Upper lobe of right lung (tissue), 1 donor: ENCODE measurements at regions not wholly inside any gene's neighbourhood (a gene's known extent, or its start where the extent isn't known, plus 50 kb on each side); places are given as distances from the start of the nearest gene placed in this dataset.

Experiments
- ATAC-seq: fragments of 200-7000 bp; cut with Tn5 transposase; one replicate; pipeline ENCODE4 v1.9.1; 2020; ENCODE audit warnings: mild to moderate bottlenecking, moderate library complexity
- DNase-seq: peaks from one replicate; pipeline ENCODE4 v3.0.0-alpha.2; 2020
- H3K27ac ChIP-seq: fragments of 200-600 bp; one replicate; pipeline ENCODE4 v1.8.0; 2022
- H3K27me3 ChIP-seq: fragments of 200-600 bp; one replicate; pipeline ENCODE4 v1.8.0; 2022; ENCODE audit warnings: mild to moderate bottlenecking
- H3K36me3 ChIP-seq: fragments of 200-600 bp; one replicate; pipeline ENCODE4 v1.8.0; 2022
- H3K4me1 ChIP-seq: fragments of 200-600 bp; one replicate; pipeline ENCODE4 v1.8.0; 2022
- H3K4me3 ChIP-seq: fragments of 200-600 bp; one replicate; pipeline ENCODE4 v1.8.0; 2022; ENCODE audit warnings: mild to moderate bottlenecking
- H3K9me3 ChIP-seq: fragments of 200-600 bp; one replicate; pipeline ENCODE4 v1.8.0; 2022
- intact Hi-C: fragments of 100-400 bp; cut with DNase I; formaldehyde crosslinking; loops from one replicate; pipeline ENCODE4 v1.11.0; 2022
- TF ChIP-seq, protein P1 (sequence below): fragments of 200-600 bp; IDR thresholded peaks from one replicate; pipeline ENCODE4 v1.8.0; 2022; ENCODE audit warnings: antibody characterized with exemption
- donor health status: DM: no; HTN: yes; CAD: no; lungs with severe emphysema.

DNA sequence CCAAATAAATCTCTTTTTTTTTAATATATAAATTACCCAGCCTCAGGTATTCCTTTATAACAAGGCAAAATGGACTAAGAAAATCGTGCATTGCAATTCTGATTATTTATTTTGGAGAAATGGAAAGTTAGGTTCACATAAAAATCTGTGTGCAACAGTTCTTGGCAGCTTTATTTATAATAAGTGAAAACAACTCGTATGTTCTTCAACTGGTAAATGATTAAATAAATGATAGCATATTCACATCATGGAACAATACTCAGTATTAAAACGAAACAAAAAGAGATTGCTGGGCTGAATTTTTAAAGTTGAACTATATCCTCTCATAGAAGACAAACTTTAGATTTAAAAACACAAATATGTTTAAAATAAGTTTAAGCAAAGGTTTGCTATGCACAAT is 176.3 kb upstream of the ZNF385D start:
- no peak overlapping the region for H3K4me3 ChIP-seq
- no peak overlapping the region for H3K27ac ChIP-seq
- H3K27me3 ChIP-seq = no peaks in the 10 kb centered on the region
- H3K36me3 ChIP-seq = no peaks in the 10 kb centered on the region
- ATAC-seq = no peak
- no peaks in the 10 kb centered on the region for H3K4me1 ChIP-seq
- TF ChIP-seq, protein P1, sequence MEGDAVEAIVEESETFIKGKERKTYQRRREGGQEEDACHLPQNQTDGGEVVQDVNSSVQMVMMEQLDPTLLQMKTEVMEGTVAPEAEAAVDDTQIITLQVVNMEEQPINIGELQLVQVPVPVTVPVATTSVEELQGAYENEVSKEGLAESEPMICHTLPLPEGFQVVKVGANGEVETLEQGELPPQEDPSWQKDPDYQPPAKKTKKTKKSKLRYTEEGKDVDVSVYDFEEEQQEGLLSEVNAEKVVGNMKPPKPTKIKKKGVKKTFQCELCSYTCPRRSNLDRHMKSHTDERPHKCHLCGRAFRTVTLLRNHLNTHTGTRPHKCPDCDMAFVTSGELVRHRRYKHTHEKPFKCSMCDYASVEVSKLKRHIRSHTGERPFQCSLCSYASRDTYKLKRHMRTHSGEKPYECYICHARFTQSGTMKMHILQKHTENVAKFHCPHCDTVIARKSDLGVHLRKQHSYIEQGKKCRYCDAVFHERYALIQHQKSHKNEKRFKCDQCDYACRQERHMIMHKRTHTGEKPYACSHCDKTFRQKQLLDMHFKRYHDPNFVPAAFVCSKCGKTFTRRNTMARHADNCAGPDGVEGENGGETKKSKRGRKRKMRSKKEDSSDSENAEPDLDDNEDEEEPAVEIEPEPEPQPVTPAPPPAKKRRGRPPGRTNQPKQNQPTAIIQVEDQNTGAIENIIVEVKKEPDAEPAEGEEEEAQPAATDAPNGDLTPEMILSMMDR = no peak
- H3K9me3 ChIP-seq = no peaks in the 10 kb centered on the region
- intact Hi-C loops = no loop called here
- DNase-seq = no peak

DNA sequence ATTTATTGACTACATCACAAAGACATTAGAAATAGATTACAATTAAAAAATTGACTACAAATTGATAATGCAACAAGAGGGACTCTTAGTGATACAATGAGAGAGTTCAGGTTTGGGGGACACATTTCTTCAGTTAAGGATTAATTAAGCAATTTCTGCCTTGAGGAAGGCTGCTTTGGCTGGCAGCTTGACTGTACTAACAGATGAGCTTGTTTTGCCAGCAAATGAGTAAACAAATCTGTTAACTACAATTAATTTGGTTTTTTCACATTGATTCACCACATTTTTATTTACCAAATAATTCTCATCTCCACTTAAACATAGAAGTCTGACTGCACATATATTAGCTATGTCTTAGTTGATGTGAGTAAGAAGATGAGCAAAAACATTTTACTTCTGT is 183.6 kb upstream of the ZNF385D start:
- DNase-seq (no peak), ATAC-seq (no peak)
- intact Hi-C loops = no loop called here
- H3K27me3 ChIP-seq = no peaks in the 10 kb centered on the region
- H3K36me3 ChIP-seq = no peaks in the 10 kb centered on the region
- no peak overlapping the region for H3K4me3 ChIP-seq
- TF ChIP-seq, protein P1 = no peak
- H3K4me1 ChIP-seq = no peaks in the 10 kb centered on the region
- no peak overlapping the region for H3K27ac ChIP-seq
- no peaks in the 10 kb centered on the region for H3K9me3 ChIP-seq

DNA sequence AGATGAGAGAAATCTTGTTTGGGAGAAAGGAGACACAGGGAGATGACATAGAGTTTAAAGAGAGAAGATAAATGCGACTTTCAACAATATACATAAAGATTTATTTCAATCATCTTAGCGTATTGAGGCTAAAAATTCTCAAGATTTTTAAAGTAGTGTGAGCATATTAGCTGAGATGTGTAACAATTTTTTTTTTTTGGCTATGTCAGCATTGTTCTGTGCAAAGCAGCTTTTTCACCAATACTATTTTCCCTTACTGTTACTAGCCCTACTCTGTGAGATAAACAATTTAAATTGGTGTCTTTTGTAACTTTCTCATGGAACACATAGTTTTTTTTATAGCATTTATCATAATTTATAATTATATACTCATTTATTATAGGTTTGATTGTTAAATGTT is 185.2 kb upstream of the ZNF385D start:
- H3K9me3 ChIP-seq = no peaks in the 10 kb centered on the region
- no peaks in the 10 kb centered on the region for H3K27me3 ChIP-seq
- H3K27ac ChIP-seq = no peak overlapping the region
- TF ChIP-seq, protein P1 = no peak
- no peaks in the 10 kb centered on the region for H3K4me1 ChIP-seq
- H3K36me3 ChIP-seq = no peaks in the 10 kb centered on the region
- DNase-seq = no peak
- intact Hi-C loops = no loop called here
- H3K4me3 ChIP-seq = no peak overlapping the region
- ATAC-seq = no peak

DNA sequence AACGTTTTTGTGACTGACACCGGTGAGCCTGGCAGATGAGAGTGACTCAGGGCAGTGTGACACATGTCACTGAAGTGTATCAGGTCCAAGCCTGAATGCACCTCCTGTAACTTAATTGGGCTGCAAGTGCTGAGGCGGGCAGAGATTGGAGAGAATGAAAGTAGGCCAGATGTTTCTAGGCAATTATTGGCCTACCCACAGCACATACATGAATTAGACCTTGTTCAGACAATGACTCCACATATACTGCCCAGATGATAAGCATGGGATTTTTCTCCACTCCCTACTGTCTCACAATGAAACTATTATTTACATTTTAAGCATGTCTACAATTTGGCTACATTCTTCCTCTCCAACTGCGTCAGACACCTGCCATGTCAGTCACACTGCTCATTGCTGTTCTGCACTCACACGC is 187.3 kb upstream of the ZNF385D start:
- Histone ChIP-seq H3K36me3 (no peaks in the 10 kb centered on the region), H3K4me3 (no peak overlapping the region), H3K4me1 (no peaks in the 10 kb centered on the region), H3K9me3 (no peaks in the 10 kb centered on the region), H3K27ac (no peak overlapping the region), H3K27me3 (no peaks in the 10 kb centered on the region)
- intact Hi-C loops = no loop called here
- TF ChIP-seq, protein P1 = no peak
- ATAC-seq (no peak), DNase-seq (no peak)

DNA sequence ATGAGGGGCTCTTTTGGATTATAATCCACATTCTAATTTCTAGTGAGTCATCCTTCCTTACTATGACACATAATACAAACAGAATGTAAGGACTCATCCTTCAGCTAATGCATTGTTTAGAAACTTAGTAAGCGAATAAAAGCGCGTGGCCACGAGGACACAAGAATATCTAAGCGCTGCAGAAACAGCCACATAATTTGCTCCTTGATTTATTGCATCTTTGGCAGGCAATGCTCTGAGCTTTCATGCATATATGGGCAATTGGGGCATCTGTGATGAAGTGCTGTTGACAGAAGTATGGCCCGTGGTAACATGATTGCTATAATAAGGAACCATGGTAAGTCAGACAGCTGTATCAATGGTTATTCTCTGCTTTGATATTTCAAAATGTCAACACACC is 191.3 kb upstream of the ZNF385D start:
- ATAC-seq (no peak), DNase-seq (no peak)

DNA sequence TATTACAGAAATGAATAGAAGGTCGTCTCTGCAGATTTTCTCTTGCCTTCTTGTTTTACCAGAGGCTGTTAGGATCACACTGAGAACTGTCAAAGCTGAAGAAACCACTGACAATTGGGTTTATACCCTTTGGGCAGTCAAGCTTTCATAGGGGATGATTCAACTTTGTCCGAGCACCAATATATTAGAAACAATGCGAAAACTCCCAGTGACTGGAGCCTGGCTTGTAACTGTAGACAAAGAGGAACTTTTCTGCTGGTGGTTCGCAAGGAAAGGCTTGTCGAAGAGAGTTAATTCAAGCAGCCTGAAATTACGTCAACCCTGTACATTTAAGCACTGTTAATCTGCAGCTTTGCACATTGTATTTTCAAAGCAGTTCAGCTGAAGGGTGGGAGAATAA is 193.2 kb upstream of the ZNF385D start:
- Histone ChIP-seq H3K9me3 (no peaks in the 10 kb centered on the region), H3K36me3 (no peaks in the 10 kb centered on the region), H3K27ac (no peak overlapping the region), H3K27me3 (no peaks in the 10 kb centered on the region), H3K4me1 (no peaks in the 10 kb centered on the region), H3K4me3 (no peak overlapping the region)
- TF ChIP-seq, protein P1 = no peak
- intact Hi-C loops = no loop called here
- ATAC-seq (no peak), DNase-seq (no peak)

More for the DNA sequence above, 191.3 kb upstream of the ZNF385D start:
- no peaks in the 10 kb centered on the region for H3K9me3 ChIP-seq
- H3K27me3 ChIP-seq = no peaks in the 10 kb centered on the region
- intact Hi-C loops = no loop called here
- TF ChIP-seq, protein P1 = no peak
- H3K27ac ChIP-seq = no peak overlapping the region
- H3K4me1 ChIP-seq = no peaks in the 10 kb centered on the region
- H3K4me3 ChIP-seq = no peak overlapping the region
- H3K36me3 ChIP-seq = no peaks in the 10 kb centered on the region
